Endothelial cell of umbilical vein (primary cell): ENCODE measurements at regions not wholly inside any gene's neighbourhood (a gene's known extent, or its start where the extent isn't known, plus 50 kb on each side); places are given as distances from the start of the nearest gene placed in this dataset.
A peak's percentile ranks its signal among the peaks of the same experiment; 100 is the strongest.

Experiments
- CTCF ChIP-seq, 2 donors: IDR thresholded peaks; 1 replicate in 1 of 2; 2 replicates in 1 of 2; pipeline ENCODE4 v1.5.1; 2011; ENCODE audit warnings: low read length in 2 of 2, mild to moderate bottlenecking in 2 of 2, moderate library complexity in 2 of 2, control low read depth in 1 of 2, inconsistent platforms in 1 of 2, low read depth in 1 of 2; ENCODE audit not compliant: insufficient read depth in 1 of 2; ENCODE audit errors: extremely low read depth in 1 of 2
- EZH2 ChIP-seq: IDR thresholded peaks from 2 replicates; pipeline ENCODE4 v1.6.1; 2012; ENCODE audit warnings: borderline replicate concordance, low read depth, mild to moderate bottlenecking, moderate library complexity, low read length, inconsistent platforms; ENCODE audit not compliant: severe bottlenecking
- GATA2 ChIP-seq: IDR thresholded peaks from 2 replicates; pipeline ENCODE4 v1.7.0; 2011; ENCODE audit warnings: low read depth, mild to moderate bottlenecking, moderate library complexity, mixed read lengths, low read length; ENCODE audit not compliant: insufficient read length, insufficient read depth
- MAX ChIP-seq: IDR thresholded peaks from 2 replicates; pipeline ENCODE4 v1.6.1; 2011; ENCODE audit not compliant: insufficient read depth, insufficient read length
- MYC ChIP-seq: IDR thresholded peaks from one replicate; pipeline ENCODE4 v1.6.1; 2011; ENCODE audit warnings: mild to moderate bottlenecking, low read depth, low read length
- POLR2A ChIP-seq: IDR thresholded peaks from 2 replicates; pipeline ENCODE4 v1.6.1; 2012; ENCODE audit warnings: low read depth, mild to moderate bottlenecking, control low read depth, low read length
- POLR2AphosphoS5 ChIP-seq: IDR thresholded peaks from 2 replicates; pipeline ENCODE4 v1.6.1; 2012; ENCODE audit warnings: low read depth, mild to moderate bottlenecking, control low read depth, low read length, moderate library complexity; ENCODE audit not compliant: insufficient read depth

- TF ChIP-seq POLR2A (no peak), CTCF (IDR thresholded peaks at IDR 0.05; ENCODE audit: extremely low read depth in 1 of 2, insufficient read depth in 1 of 2, low read depth in 1 of 2, low read length in 2 of 2) (peak; percentile 60 to 76), POLR2AphosphoS5 (no peak), MYC (no peak), EZH2 (no peak), MAX (no peak), GATA2 (no peak)
Observed at GRCh38 chr7:142626420-142627035, 122.7 kb upstream of the PRSS1 start.
